ENCODE measurements at regions not wholly inside any gene's neighbourhood (a gene's known extent, or its start where the extent isn't known, plus 50 kb on each side); places are given as distances from the start of the nearest gene placed in this dataset.

- no peak for TF ChIP-seq FOXK2 (IDR thresholded peaks at IDR 0.05)
- TF ChIP-seq NFYB (IDR thresholded peaks at IDR 0.05; ENCODE audit: insufficient read depth, low read depth, low read length): no peak
- no peak for TF ChIP-seq SMAD5 (IDR thresholded peaks at IDR 0.05; ENCODE audit: low read depth)
- no peak for TF ChIP-seq HDAC2 (IDR thresholded peaks at IDR 0.05)
- no peak for TF ChIP-seq PKNOX1 (IDR thresholded peaks at IDR 0.05)
- no peak for TF ChIP-seq JUNB (IDR thresholded peaks at IDR 0.05)
- no peak for TF ChIP-seq SKIL (IDR thresholded peaks at IDR 0.05; ENCODE audit: low read depth, poor library complexity, severe bottlenecking)
- TF ChIP-seq NR2C1 (IDR thresholded peaks at IDR 0.05): no peak
- TF ChIP-seq DPF2 (IDR thresholded peaks at IDR 0.05): no peak
- TF ChIP-seq ZNF217 (IDR thresholded peaks at IDR 0.05): no peak
These were observed 69.6 kb upstream of the BCOR start (continued) for GRCh38 chrX:40167233-40167849.

GRCh38 chrX:40166582-40166981 lies 68.8 kb upstream of the BCOR start:
- DNase-seq (ENCODE audit: low read depth, low spot score): no peak
- Histone ChIP-seq H3K79me2 (ENCODE audit: control insufficient read depth, insufficient read depth, low read length) (peaks cover 5% of the 10 kb centered on the region), H2AFZ (ENCODE audit: control insufficient read depth, low read depth, low read length) (no peak overlapping the region), H3K4me2 (ENCODE audit: control insufficient read depth, insufficient read depth) (no peak overlapping the region), H3K9ac (ENCODE audit: control insufficient read depth, insufficient read depth, low read length) (no peak overlapping the region), H4K20me1 (ENCODE audit: control insufficient read depth, insufficient read depth) (no peaks in the 10 kb centered on the region; the same call in 1 of the 2 replicates), H3K4me3 (no peak overlapping the region), H3K9me3 (replicated peaks; ENCODE audit: control insufficient read depth, insufficient read depth, low read length) (no peaks in the 10 kb centered on the region; the same call in 2 of the 3 replicates), H3K27me3 (replicated peaks in 1 of 2; ENCODE audit: control insufficient read depth in 2 of 2, insufficient read depth in 2 of 2, low read length in 1 of 2) (no peaks in the 10 kb centered on the region), H3K36me3 (ENCODE audit: control insufficient read depth in 2 of 2, insufficient read depth in 2 of 2, low read length in 1 of 2) (no peaks in the 10 kb centered on the region), H3K27ac (ENCODE audit: control insufficient read depth, insufficient read depth) (no peak overlapping the region), H3K4me1 (ENCODE audit: control insufficient read depth, insufficient read depth, low read length) (peaks cover 8% of the 10 kb centered on the region; the same call in 1 of the 2 replicates)
- no peak for ATAC-seq
- no TSS peak for BruUV-seq (replicated peaks)
- in situ Hi-C loops (cut with MboI) (no loop called here), intact Hi-C loops (cut with micrococcal nuclease; ENCODE audit: unreplicated experiment) (loop anchor here (5.0 kb wide), 1 partner anchor 354 kb away; no protein-coding TSS in a partner anchor)
- RAD21 ChIA-PET (ENCODE audit: unreplicated experiment): no interaction called here
- 18% methylated on average over 4 of the region's 4 CpGs for WGBS (ENCODE audit: insufficient coverage, insufficient replicate concordance, low lambda C conversion rate, missing lambda C conversion rate)
- CTCF ChIA-PET: no interaction called here
- POLR2A ChIA-PET: no interaction called here
- no peak for FAIRE-seq
- TF ChIP-seq KDM1A (IDR thresholded peaks at IDR 0.05; ENCODE audit: borderline replicate concordance): no peak
- TF ChIP-seq NFYA (IDR thresholded peaks at IDR 0.05; ENCODE audit: borderline replicate concordance, low read depth, low read length): no peak
- TF ChIP-seq TCF12 (IDR thresholded peaks at IDR 0.05; ENCODE audit: low read depth, low read length): no peak
- no peak for TF ChIP-seq MXI1 (IDR thresholded peaks at IDR 0.05; ENCODE audit: low read depth, low read length)
- no peak for TF ChIP-seq JUND (IDR thresholded peaks at IDR 0.05; ENCODE audit: low read depth, low read length)
- TF ChIP-seq ZSCAN29 (IDR thresholded peaks at IDR 0.05): no peak
- TF ChIP-seq HDGF (IDR thresholded peaks at IDR 0.05): no peak
- no peak for TF ChIP-seq SMAD5 (IDR thresholded peaks at IDR 0.05; ENCODE audit: low read depth)
- no peak for TF ChIP-seq KLF5 (IDR thresholded peaks at IDR 0.05; ENCODE audit: partially characterized antibody)
- no peak for TF ChIP-seq ZNF207 (IDR thresholded peaks at IDR 0.05; ENCODE audit: borderline replicate concordance)
- no peak for TF ChIP-seq NFIC (IDR thresholded peaks at IDR 0.05; ENCODE audit: low read depth, low read length)
- no peak for TF ChIP-seq ZNF384 (IDR thresholded peaks at IDR 0.05; ENCODE audit: borderline replicate concordance, low read depth, low read length)
- TF ChIP-seq CREB1 (IDR thresholded peaks at IDR 0.05; ENCODE audit: low read depth): no peak
- TF ChIP-seq ZZZ3 (IDR thresholded peaks at IDR 0.05; ENCODE audit: control insufficient read depth, insufficient read length, low read depth): no peak
- no peak for TF ChIP-seq SIX5 (IDR thresholded peaks at IDR 0.05; ENCODE audit: low read depth, low read length, severe bottlenecking)
- SMC1A ChIA-PET (ENCODE audit: uncharacterized antibody, unreplicated experiment): no interaction called here
